Naive thymus-derived CD4-positive, alpha-beta T cell (primary cell): ENCODE measurements at regions not wholly inside any gene's neighbourhood (a gene's known extent, or its start where the extent isn't known, plus 50 kb on each side); places are given as distances from the start of the nearest gene placed in this dataset.

Source experiments
- ATAC-seq: fragments of 150-1000 bp; cut with Tn5 transposase; 2 replicates; pipeline ENCODE4 v1.10.0; 2021; ENCODE audit warnings: mild to moderate bottlenecking, moderate library complexity
- CTCF ChIA-PET: fragments of 350-600 bp; sonication (Branson Sonifier 250); formaldehyde crosslinking; loops from one replicate; lab custom pipeline; 2021; ENCODE audit warnings: antibody characterized with exemption; lab: Charles Lee
- POLR2A ChIA-PET: fragments of 350-600 bp; sonication (Branson Sonifier 250); formaldehyde crosslinking; loops from one replicate; lab custom pipeline; 2021; ENCODE audit warnings: antibody characterized with exemption, inconsistent platforms; lab: Charles Lee
- DNase-seq, 9 donors: peaks; one replicate each; pipeline versions ENCODE4 v3.0.0 to v3.0.0-alpha.2; 2020 to 2022; ENCODE audit warnings: mixed read lengths in 1 of 9
- H3K27ac ChIP-seq: one replicate; pipeline ENCODE4 v1.7.0; 2013; ENCODE audit warnings: mild to moderate bottlenecking, low read depth, low read length, moderate library complexity
- H3K27me3 ChIP-seq, 2 donors: one replicate each; pipeline ENCODE4 v1.7.0; 2013; ENCODE audit warnings: low read length in 2 of 2, mild to moderate bottlenecking in 2 of 2, moderate library complexity in 2 of 2; ENCODE audit not compliant: control insufficient read depth in 2 of 2, insufficient read depth in 2 of 2
- H3K36me3 ChIP-seq, 3 experiments: 1 replicate in 2 of 3; 2 replicates in 1 of 3; pipeline ENCODE4 v1.7.0; 2013; ENCODE audit warnings: low read length in 3 of 3, mild to moderate bottlenecking in 3 of 3, moderate library complexity in 1 of 3; ENCODE audit not compliant: insufficient read depth in 3 of 3, control insufficient read depth in 2 of 3
- H3K4me1 ChIP-seq, 2 donors: one replicate each; pipeline ENCODE4 v1.7.0; 2013; ENCODE audit warnings: low read length in 2 of 2, mild to moderate bottlenecking in 2 of 2, moderate library complexity in 1 of 2; ENCODE audit not compliant: control insufficient read depth in 2 of 2, insufficient read depth in 2 of 2
- H3K4me3 ChIP-seq: 2 replicates; pipeline ENCODE4 v1.7.0; 2013; ENCODE audit warnings: mild to moderate bottlenecking, low read length
- H3K9me3 ChIP-seq, 3 experiments: 1 replicate in 2 of 3; 2 replicates in 1 of 3; pipeline ENCODE4 v1.7.0; 2013; ENCODE audit warnings: low read length in 3 of 3; ENCODE audit not compliant: control insufficient read depth in 2 of 3
- H3K27ac Mint-ChIP-seq, 9 donors: one replicate each; pipeline ENCODE4 v1.8.0; 2020 to 2022; ENCODE audit warnings: mixed read lengths in 9 of 9, mild to moderate bottlenecking in 8 of 9, moderate library complexity in 5 of 9, inconsistent platforms in 2 of 9
- H3K27me3 Mint-ChIP-seq, 5 donors: one replicate each; pipeline ENCODE4 v1.8.0; 2021 to 2022; ENCODE audit warnings: mixed read lengths in 5 of 5, mild to moderate bottlenecking in 1 of 5
- H3K36me3 Mint-ChIP-seq, 5 donors: one replicate each; pipeline ENCODE4 v1.8.0; 2020 to 2022; ENCODE audit warnings: mixed read lengths in 5 of 5, mild to moderate bottlenecking in 3 of 5, inconsistent platforms in 1 of 5
- H3K4me1 Mint-ChIP-seq, 7 donors: one replicate each; pipeline ENCODE4 v1.8.0; 2020 to 2022; ENCODE audit warnings: mixed read lengths in 7 of 7, mild to moderate bottlenecking in 3 of 7, inconsistent platforms in 1 of 7
- H3K4me3 Mint-ChIP-seq, 10 donors: one replicate each; pipeline ENCODE4 v1.8.0; 2020 to 2022; ENCODE audit warnings: mild to moderate bottlenecking in 10 of 10, mixed read lengths in 10 of 10, moderate library complexity in 6 of 10, inconsistent platforms in 2 of 10
- H3K9me3 Mint-ChIP-seq, 11 donors: one replicate each; pipeline ENCODE4 v1.8.0; 2020 to 2022; ENCODE audit warnings: mixed read lengths in 11 of 11, mild to moderate bottlenecking in 4 of 11, inconsistent platforms in 1 of 11, moderate library complexity in 1 of 11
- intact Hi-C, 2 donors: fragments of 100-400 bp; cut with micrococcal nuclease; formaldehyde crosslinking; loops; one replicate each; pipeline ENCODE4 v1.15.1; 2023

DNA sequence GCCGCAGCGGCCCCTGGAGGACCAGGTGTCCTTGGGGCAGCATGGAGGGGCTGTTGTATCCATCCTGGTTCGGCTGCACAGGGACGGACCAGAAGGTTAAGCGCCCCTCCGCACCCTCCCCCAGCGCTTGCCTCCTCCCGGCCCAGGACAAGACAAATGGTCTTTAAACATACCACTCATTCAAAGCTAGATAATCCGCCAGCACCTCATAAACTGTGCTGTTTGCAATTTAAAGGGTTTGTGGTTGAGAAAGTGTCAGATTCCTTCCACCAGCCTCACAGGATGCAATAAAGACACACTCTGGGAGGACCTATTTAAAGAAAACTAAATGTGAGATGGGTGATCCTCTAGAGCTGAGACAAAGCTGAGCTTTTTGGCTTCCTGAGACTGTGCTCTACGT, 426.2 kb upstream of the EEF2KMT start:
- Histone ChIP-seq H3K4me3 (no peak overlapping the region), H3K27ac (no peak overlapping the region), H3K4me1 (no peaks in the 10 kb centered on the region), H3K27me3 (no peaks in the 10 kb centered on the region), H3K36me3 (no peaks in the 10 kb centered on the region), H3K9me3 (no peaks in the 10 kb centered on the region)
- Mint-ChIP-seq H3K36me3 (no peaks in the 10 kb centered on the region), H3K27ac (no peak overlapping the region), H3K4me3 (no peak overlapping the region), H3K27me3 (peaks cover 4 to 21% (median 18%) of the 10 kb centered on the region in 5 donors), H3K4me1 (no peaks in the 10 kb centered on the region), H3K9me3 (peaks cover 0 to 14% (median 6%) of the 10 kb centered on the region in 11 donors)
- intact Hi-C loops = no loop called here
- DNase-seq (no peak), ATAC-seq (no peak)
- ChIA-PET POLR2A (no interaction called here), CTCF (no interaction called here)

DNA sequence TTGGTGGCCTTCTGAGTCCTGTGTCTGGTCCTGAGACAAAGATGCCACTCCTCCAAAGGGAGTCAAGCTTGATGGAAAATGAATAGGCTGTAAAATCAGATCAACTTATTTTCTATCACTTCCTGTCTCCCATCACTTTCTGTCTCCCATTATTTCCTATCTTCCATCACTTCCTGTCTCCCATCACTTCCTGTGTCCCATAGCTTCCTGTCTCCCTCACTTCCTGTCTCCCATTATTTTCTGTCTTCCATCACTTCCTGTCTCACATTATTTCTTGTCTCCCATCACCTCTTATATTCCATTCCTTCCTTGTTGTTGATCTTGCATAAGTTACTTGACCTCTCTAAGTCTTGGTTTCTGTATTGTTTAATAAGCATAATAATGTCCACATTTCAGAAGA, 418.5 kb upstream of the EEF2KMT start:
- no peak overlapping the region for H3K27ac Mint-ChIP-seq
- H3K36me3 ChIP-seq = no peaks in the 10 kb centered on the region
- no peak overlapping the region for H3K27ac ChIP-seq
- ChIA-PET POLR2A (no interaction called here), CTCF (no interaction called here)
- H3K4me1 Mint-ChIP-seq = no peaks in the 10 kb centered on the region
- intact Hi-C loops = no loop called here
- no peaks in the 10 kb centered on the region for H3K9me3 ChIP-seq
- H3K4me3 ChIP-seq = no peak overlapping the region
- ATAC-seq (no peak), DNase-seq (no peak)
- peaks cover 4 to 22% (median 7%) of the 10 kb centered on the region in 11 donors for H3K9me3 Mint-ChIP-seq
- no peak overlapping the region for H3K4me3 Mint-ChIP-seq
- no peaks in the 10 kb centered on the region for H3K4me1 ChIP-seq
- peaks cover 0 to 4% (median 0%) of the 10 kb centered on the region in 5 donors for H3K36me3 Mint-ChIP-seq
- H3K27me3 Mint-ChIP-seq = peaks cover 0 to 24% (median 12%) of the 10 kb centered on the region in 5 donors
- H3K27me3 ChIP-seq = no peaks in the 10 kb centered on the region

DNA sequence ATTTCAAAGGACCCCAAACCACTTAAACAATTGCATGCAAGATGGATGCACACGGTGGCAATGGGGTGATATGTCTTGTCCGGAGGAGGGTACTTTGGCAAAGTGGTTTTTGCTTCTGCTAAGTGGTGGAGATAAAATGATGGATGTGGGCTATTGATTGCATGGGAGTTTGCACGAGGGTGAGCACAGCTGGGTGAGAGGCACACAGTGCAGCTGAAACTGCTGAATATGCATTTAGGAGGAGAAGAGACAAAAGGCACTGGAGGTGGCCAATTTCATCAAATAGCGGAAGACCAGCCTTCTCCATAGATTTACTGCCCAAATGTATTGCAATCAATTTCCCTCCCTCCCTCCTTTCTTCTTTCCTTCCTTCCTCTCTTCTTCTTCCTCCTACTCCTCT, 414.4 kb upstream of the EEF2KMT start:
- Mint-ChIP-seq H3K9me3 (peaks cover 3 to 18% (median 6%) of the 10 kb centered on the region in 11 donors), H3K27ac (no peak overlapping the region), H3K27me3 (peaks cover 0 to 33% (median 12%) of the 10 kb centered on the region in 5 donors), H3K4me3 (no peak overlapping the region), H3K36me3 (peaks cover 0 to 4% (median 0%) of the 10 kb centered on the region in 5 donors), H3K4me1 (no peaks in the 10 kb centered on the region)
- Histone ChIP-seq H3K4me1 (no peaks in the 10 kb centered on the region), H3K9me3 (no peaks in the 10 kb centered on the region), H3K36me3 (no peaks in the 10 kb centered on the region), H3K27me3 (no peaks in the 10 kb centered on the region), H3K27ac (no peak overlapping the region), H3K4me3 (no peak overlapping the region)
- CTCF ChIA-PET = no interaction called here
- POLR2A ChIA-PET = no interaction called here
- intact Hi-C loops = no loop called here
- ATAC-seq = no peak
- DNase-seq = no peak

DNA sequence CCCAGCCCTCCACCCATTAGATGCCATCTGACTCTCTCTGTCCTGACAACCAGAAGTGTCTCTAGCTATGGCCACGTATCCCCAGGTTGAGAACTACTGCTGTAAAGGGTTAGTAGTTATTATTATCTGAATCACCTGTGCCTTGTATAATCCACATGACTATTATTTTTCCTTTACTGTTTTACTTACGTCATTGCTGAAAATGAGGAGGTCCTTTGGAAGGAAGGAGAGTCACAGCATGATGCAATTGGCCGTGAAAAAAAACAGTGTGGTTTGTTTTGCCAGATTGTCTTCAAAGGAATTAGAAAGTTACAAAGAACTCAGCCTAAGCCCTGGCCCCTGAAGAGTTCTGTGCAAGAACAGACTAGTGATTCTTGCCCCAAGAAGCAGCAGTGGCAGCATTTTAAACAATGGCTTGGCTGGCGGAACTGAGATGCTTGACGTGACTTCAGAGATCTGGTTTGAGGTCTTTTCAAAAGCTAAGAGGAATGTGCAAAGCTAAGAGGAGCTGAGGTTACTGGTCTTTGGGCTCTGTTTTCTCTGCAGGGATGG, 413.3 kb upstream of the EEF2KMT start:
- H3K4me1 ChIP-seq = no peaks in the 10 kb centered on the region
- Mint-ChIP-seq H3K4me1 (no peaks in the 10 kb centered on the region), H3K9me3 (peaks cover 0 to 11% (median 3%) of the 10 kb centered on the region in 11 donors), H3K27me3 (peaks cover 0 to 34% (median 23%) of the 10 kb centered on the region in 5 donors), H3K27ac (no peak overlapping the region), H3K4me3 (no peak overlapping the region), H3K36me3 (peaks cover 0 to 4% (median 0%) of the 10 kb centered on the region in 5 donors)
- ChIA-PET POLR2A (no interaction called here), CTCF (no interaction called here)
- H3K9me3 ChIP-seq = no peaks in the 10 kb centered on the region
- H3K36me3 ChIP-seq = no peaks in the 10 kb centered on the region
- DNase-seq (no peak), ATAC-seq (no peak)
- no peak overlapping the region for H3K27ac ChIP-seq
- intact Hi-C loops = no loop called here
- no peak overlapping the region for H3K4me3 ChIP-seq
- no peaks in the 10 kb centered on the region for H3K27me3 ChIP-seq

DNA sequence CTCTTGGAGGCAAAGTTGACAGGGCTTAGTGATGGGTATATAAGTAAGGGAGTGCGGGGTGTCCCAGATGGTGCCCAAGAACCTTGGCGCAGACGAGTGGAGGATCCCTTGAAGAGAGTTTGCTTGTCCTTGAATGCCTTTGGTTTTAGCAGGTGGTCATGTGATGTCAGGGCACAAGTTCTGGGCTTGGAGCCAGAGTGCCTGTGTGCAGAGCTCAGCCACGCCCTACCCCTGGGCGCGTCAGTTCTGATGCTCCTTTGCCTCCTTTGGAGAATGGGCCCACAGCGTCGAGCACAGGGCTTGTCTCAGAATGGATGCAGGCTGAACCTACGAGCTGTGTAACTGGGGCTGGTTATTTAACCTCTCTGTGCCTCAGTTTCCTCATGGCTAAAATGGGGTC, 412.2 kb upstream of the EEF2KMT start:
- no peaks in the 10 kb centered on the region for H3K4me1 Mint-ChIP-seq
- Histone ChIP-seq H3K27me3 (no peaks in the 10 kb centered on the region), H3K9me3 (no peaks in the 10 kb centered on the region), H3K4me3 (no peak overlapping the region), H3K27ac (no peak overlapping the region), H3K4me1 (no peaks in the 10 kb centered on the region), H3K36me3 (no peaks in the 10 kb centered on the region)
- H3K27me3 Mint-ChIP-seq = peaks cover 0 to 39% (median 25%) of the 10 kb centered on the region in 5 donors
- H3K36me3 Mint-ChIP-seq = peaks cover 0 to 4% (median 0%) of the 10 kb centered on the region in 5 donors
- no peak for ATAC-seq
- ChIA-PET CTCF (no interaction called here), POLR2A (no interaction called here)
- peak overlapping the region in 1 of 9 donors; percentile 15 for H3K27ac Mint-ChIP-seq
- no peak for DNase-seq
- peaks cover 0 to 11% (median 3%) of the 10 kb centered on the region in 11 donors for H3K9me3 Mint-ChIP-seq
- intact Hi-C loops = no loop called here
- no peak overlapping the region for H3K4me3 Mint-ChIP-seq

DNA sequence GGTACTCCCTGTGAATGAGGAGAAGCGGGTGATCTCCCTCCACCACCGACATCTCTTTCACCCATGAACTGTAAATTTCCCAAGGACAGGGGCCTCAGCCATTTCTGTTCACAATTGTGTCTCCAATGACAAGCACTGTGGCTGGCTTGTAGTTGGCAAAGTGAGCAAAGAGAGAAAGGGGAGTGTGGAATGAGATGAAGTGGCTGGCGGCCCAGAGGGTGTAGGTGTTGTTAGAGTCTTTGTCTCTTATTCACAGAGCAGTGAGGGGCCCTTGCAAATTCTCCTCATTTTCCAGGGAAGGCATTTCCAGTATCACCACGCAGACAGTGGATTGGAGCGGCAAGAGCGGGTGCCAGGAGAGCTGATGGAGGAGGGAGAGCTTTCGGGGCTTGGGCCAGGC, 411.7 kb upstream of the EEF2KMT start:
- Histone ChIP-seq H3K4me1 (no peaks in the 10 kb centered on the region), H3K9me3 (no peaks in the 10 kb centered on the region), H3K4me3 (no peak overlapping the region), H3K36me3 (no peaks in the 10 kb centered on the region), H3K27me3 (no peaks in the 10 kb centered on the region), H3K27ac (no peak overlapping the region)
- ChIA-PET POLR2A (no interaction called here), CTCF (no interaction called here)
- H3K9me3 Mint-ChIP-seq = peaks cover 0 to 8% (median 2%) of the 10 kb centered on the region in 11 donors
- DNase-seq (no peak), ATAC-seq (no peak)
- peak overlapping the region in 1 of 9 donors; percentile 15 for H3K27ac Mint-ChIP-seq
- peaks cover 0 to 4% (median 0%) of the 10 kb centered on the region in 5 donors for H3K36me3 Mint-ChIP-seq
- peaks cover 0 to 39% (median 24%) of the 10 kb centered on the region in 5 donors for H3K27me3 Mint-ChIP-seq
- H3K4me3 Mint-ChIP-seq = no peak overlapping the region
- H3K4me1 Mint-ChIP-seq = no peaks in the 10 kb centered on the region
- intact Hi-C loops = no loop called here

DNA sequence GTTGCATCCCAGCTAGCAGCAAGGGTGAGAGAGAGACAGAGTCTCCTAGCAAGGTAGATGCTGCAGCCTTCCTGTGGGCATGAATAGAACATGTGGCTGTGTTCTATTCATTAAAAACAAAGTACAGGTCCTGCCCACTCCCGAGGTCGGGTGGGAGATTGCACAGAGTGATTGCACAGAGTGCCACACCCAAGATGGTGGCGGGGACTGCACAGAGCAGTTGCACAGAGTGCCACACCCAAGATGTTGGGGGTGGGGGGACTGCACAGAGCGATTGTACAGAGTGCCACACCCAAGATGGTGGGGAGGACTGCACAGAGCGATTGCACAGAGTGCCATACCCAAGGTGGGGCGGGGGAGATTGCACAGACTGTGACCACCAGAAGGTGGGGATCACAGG, 410.8 kb upstream of the EEF2KMT start:
- DNase-seq (no peak), ATAC-seq (no peak)
- H3K9me3 ChIP-seq = no peaks in the 10 kb centered on the region
- H3K36me3 Mint-ChIP-seq = no peaks in the 10 kb centered on the region
- H3K4me1 Mint-ChIP-seq = no peaks in the 10 kb centered on the region
- intact Hi-C loops = no loop called here
- CTCF ChIA-PET = no interaction called here
- H3K4me1 ChIP-seq = no peaks in the 10 kb centered on the region
- no peak overlapping the region for H3K4me3 Mint-ChIP-seq
- H3K9me3 Mint-ChIP-seq = peaks cover 0 to 8% (median 0%) of the 10 kb centered on the region in 11 donors
- H3K36me3 ChIP-seq = no peaks in the 10 kb centered on the region
- peaks cover 0 to 42% (median 20%) of the 10 kb centered on the region in 5 donors for H3K27me3 Mint-ChIP-seq
- H3K27ac ChIP-seq = no peak overlapping the region
- H3K27me3 ChIP-seq = no peaks in the 10 kb centered on the region
- no peak overlapping the region for H3K4me3 ChIP-seq
- H3K27ac Mint-ChIP-seq = no peak overlapping the region
- POLR2A ChIA-PET = no interaction called here
